Dermis blood vessel endothelial cell (primary cell): ENCODE measurements at regions not wholly inside any gene's neighbourhood (a gene's known extent, or its start where the extent isn't known, plus 50 kb on each side); places are given as distances from the start of the nearest gene placed in this dataset.
"Not testable (repeated sequence)": the region's sequence is repeated elsewhere in the genome, so short reads cannot be mapped to it uniquely, and the experiment has no call there.

ENCODE experiments used
- DNase-seq: peaks from one replicate; pipeline ENCODE4 v3.0.0; 2010

DNA sequence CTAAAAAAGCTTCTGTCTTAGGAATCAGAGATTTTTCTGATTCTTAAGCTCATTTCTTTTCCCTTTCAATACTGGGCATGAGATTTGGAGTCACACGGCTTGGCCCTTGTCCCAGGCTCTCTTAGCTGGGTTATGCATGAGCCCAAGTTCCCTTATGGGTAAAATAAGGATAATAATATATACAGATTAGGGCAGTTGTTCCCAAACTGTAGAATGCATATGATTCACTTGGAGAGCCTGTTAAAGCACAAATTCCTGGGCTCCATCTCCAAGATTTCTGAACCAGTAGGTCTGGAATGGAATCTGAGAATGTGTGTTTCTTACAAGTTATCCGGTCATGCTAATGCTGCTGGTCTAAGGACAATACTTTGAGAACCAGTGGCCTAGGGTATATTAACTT, 154.0 kb downstream of the REEP3 start:
- DNase-seq: no peak

DNA sequence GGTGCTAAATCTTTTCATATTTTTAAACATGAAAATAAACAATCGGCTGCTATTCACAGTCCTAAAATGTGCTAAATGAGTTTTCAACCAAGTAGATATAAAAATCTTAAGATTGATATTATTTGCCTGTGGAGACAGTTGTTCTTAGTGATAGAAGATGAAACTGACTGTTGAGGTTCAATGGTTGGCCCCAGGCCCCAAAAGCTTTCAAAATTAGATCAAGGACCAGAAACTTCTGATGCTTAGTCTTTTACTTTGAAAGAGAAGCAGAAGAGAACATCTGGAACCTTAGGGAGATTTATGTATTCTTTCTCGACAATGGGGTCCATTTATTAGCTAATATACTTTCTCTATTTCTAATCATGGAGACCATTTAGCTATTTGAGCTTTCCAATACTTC, 155.8 kb downstream of the REEP3 start:
- DNase-seq: no peak

DNA sequence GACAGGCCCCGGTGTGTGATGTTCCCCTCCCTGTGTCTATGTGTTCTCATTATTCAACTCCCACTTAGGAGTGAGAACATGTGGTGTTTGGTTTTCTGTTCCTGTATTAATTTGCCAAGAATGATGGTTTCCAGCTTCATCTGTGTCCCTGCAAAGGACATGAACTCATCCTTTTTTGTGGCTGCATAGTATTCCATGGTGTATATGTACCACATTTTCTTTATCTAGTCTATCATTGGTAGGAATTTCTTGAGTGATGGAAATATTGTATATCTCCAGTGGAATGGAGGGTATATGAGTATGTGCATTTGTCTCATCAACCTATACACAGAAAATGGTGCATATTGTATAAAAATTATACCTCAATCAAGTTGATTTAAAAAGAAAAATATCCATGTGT, 159.3 kb downstream of the REEP3 start:
- not testable (repeated sequence) for DNase-seq

DNA sequence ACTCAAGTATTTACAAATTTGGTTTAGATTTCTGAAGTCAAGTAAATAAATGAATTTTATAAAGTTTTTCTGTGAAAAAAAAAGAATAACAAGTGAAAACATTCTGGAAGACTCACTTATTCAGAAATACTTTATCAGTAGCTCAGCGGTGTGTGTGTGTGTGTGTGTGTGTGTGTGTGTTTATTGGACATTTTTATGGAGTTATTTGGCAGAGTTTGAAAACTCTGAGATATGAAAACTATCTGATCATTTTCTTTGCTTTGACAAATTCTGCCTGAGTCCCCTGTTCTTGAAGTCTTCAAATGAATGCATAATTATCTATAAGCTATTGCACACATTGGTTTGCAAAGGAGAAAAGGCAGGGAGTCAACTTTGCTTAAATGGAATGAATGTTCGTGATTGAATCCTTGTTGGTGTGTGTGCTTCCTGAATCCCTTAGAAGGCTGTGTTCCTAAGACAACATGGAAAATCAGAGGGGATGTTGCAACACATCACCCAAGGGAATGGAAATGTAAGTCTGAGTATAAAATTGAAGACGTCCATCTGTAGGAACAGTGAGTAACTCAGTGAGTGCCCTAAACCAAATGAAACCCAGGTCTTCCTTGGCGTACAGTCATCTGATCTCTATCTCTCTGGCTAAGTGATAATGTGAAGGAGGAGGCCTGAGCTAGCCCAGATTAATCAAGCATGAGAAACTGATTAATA, 160.9 kb downstream of the REEP3 start:
- DNase-seq: peak; percentile 63

DNA sequence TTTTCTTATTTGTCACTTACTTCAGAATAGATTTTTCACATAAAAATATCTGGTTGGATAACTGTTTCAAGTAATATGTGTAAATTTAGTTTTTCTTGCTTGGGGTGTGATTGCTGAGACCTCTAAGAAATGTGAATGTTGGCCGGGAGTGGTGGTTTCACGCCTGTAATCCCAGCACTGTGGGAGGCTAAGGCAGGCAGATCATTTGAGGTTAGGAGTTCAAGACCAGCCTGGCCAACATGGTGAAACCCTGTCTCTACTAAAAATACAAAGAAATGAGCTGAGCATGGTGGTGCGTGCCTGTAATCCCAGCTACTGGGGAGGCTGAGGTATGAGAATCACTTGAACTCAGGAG, 161.5 kb downstream of the REEP3 start:
- not testable (repeated sequence) for DNase-seq

DNA sequence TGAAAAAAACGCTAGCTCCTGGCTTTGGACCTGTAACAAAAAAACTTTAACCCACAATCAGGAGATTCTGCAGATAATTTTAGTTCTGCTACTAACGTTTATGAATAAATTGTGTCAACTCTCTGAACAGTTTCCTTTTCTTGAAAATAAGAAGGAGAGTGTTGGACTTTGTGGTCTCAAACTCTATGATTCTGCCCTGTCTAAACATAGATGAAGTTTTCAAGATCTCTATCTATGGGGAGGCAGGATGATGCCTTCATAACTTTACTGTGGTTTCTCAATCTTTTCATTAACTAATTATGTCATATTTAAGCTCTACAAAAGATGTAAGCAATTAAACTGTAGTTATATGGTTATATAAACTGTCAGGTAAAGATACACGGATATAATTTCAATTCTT, 162.0 kb downstream of the REEP3 start:
- no peak for DNase-seq

DNA sequence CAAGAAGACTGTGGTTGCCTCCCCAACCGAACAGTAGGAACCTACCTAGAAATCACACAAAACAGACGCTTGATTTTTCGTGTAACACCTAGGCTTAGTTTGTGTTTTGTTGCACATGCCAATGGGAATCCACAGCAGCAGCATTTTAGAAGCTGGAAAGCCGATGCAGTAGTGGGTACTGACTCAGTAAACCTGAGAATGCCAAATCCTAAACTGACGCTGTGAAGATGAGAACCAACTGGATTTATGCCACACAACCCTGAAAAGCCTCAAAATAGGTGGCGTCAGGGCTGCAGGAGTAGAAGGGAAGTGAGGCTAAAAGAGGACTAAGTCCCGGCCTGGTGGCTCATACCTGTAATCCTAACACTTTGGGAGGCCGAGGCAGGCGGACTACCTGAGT, 162.5 kb downstream of the REEP3 start:
- no peak for DNase-seq

DNA sequence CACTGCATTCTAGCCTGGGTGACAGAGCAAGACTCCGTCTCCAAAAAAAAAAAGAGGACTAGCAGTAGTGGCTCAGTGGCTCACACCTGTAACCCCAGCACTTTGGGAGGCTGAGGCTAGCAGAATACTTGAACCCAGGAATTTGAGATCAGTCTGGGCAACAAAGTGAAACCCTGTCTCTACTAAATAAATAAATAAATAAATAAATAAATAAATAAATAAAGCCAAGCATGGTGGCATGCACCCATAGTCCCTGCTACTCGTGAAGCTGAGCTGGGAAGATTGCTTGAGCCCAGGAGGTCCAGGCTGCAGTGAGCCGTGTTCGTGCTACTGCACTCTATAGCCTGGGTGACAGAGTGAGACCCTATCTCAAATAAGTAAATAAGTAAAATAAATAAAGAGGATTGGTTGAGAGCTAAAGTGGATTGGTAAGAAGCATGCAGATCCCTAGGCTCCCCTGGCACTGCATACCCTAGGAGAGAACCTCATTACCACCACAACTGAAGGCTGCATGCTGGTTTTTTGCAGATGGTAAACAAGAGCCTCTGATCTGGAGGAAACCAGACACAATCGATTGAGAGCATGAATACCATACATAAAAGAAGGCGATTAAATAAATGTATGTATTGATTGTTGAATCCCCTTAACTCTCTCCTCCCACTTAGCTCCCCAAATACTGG, 163.2 kb downstream of the REEP3 start:
- DNase-seq: no peak

DNA sequence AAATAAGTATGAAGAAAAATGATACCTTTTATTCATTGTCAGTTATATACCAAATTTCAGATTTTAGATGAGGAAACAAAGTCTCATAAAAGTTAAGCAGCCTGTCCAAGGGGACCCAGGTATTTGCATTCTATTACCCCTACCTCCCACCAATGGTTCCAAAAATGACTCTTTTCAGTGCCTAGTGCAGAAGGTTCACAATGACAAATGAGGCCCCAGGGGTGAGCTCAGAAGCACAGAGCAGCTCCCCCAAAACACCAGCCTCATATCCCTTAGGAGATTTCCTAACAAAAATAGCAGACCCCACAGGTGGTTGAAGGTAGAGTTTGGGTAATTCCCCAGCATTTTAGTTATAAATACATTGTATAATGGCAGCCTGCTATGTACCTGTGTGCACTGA, 168.6 kb downstream of the REEP3 start:
- DNase-seq: no peak

DNA sequence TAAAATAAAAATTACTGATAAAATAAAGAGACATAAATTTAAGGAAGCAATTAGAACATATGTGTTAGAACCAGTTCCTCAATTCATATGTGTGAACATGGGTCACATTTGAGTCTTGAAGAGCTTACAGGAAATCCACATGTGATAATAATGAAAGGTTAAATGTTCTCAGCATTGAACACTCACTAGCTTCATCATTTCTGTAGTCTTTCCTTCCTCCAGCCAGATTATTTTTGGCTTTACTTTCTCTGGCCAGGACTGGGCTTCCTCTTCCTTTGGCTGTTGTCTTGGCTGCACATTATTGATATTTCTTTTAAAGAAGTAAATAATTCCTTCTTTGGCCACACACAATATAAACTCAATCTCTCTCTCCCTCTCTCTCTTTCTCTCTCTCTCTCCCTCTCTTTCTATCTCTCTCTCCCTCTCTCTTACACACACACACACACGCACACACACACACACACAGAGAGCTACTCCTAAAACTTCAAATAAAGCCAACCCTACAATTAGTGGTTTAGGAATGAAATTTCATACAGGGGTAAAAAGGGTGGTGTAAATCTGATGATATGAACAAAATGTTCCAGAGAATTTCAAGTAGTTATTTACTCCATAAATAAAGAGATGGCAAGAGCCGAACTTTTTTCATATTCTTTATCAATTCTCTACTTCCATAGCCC, 171.2 kb downstream of the REEP3 start:
- peak; percentile 64 for DNase-seq

DNA sequence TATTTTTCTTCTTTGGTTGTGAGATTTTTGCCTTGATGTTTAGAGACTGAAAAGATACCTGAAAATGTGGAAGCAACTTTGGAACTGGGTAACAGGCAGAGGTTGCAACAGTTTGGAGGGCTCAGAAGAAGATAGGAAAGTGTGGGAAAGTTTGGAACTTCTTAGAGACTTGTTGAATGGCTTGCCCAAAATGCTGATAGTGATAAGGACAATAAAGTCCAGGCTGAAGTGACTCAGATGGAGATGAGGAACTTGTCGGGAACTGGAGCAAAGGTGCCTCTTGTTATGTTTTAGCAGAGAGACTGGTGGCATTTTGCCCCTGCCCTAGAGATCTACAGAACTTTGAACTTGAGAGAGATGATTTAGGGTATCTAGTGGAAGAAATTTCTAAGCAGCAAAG, 171.8 kb downstream of the REEP3 start:
- peak; percentile 18 for DNase-seq

DNA sequence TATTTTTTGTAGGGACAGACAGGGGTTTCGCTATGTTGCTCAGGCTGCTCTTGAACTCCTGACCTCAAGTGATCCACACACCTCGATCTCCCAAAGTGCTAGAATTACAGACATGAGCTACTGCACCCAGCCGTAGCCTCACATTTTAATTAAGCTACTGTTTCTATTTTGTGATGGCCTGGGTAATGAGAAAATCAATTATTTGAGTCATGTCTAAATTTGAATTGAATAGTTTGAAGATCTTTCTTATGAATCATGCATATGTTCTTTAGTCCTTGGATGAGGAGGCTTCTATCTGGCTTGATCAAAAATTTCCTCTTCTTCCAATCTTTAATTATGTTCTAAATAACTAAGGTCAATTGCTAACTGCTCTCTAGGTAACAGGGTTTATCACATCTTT, 175.0 kb downstream of the REEP3 start:
- no peak for DNase-seq

DNA sequence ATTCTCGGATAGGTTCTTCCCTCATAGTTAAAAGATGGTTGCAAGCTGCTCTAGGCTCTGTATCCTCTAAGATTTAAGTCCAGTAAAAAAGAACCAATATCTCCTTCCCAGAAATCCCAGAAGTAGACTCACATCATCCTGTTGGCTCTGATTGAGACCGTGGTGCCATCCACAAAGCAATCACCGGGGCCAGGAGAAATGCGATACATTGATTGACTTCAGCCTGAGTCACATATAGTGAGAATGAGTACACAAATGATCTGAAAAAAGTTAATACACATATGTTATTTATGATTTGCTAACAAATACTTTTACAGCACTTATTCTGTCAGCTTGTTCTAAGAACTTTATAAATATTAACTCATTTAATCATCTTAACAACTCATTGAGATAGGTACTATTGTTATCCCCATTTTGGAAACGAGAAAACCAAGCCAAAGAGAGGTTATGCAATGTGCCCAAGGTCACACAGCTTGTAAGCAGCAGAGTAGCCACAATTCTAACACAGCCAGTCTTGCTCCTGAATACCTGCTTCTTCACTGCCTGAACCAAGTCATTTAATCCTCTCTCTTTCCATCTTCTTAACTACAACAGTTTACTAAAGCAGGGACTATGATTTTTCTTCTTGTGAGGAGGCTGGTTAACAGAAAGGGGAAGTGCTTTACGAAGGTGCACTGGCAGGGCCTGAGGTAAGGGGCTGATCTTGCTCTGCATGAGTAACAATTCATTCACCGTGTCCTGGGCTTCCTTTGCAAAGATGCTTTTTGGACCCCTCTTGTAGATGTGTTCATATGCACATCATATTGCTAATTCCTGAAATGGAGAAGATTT, 177.0 kb downstream of the REEP3 start:
- DNase-seq: no peak

DNA sequence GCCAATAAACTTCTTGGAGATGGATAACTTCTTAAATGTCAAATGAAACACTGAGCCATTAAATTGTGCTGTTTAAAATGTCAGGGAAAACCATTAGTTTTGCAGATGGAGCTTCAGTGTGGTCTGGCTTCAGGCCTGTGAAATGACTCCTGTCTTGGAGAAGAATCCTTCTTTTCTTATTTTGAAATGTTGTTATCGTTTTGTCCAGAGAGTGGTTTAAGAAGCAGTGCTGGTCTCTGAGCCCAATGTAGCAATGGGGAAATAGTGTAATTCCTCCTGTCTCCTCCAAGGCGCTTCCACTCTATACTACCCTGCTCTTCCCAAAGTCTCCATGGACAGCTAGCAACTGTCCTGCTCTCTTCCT, 177.6 kb downstream of the REEP3 start:
- no peak for DNase-seq

DNA sequence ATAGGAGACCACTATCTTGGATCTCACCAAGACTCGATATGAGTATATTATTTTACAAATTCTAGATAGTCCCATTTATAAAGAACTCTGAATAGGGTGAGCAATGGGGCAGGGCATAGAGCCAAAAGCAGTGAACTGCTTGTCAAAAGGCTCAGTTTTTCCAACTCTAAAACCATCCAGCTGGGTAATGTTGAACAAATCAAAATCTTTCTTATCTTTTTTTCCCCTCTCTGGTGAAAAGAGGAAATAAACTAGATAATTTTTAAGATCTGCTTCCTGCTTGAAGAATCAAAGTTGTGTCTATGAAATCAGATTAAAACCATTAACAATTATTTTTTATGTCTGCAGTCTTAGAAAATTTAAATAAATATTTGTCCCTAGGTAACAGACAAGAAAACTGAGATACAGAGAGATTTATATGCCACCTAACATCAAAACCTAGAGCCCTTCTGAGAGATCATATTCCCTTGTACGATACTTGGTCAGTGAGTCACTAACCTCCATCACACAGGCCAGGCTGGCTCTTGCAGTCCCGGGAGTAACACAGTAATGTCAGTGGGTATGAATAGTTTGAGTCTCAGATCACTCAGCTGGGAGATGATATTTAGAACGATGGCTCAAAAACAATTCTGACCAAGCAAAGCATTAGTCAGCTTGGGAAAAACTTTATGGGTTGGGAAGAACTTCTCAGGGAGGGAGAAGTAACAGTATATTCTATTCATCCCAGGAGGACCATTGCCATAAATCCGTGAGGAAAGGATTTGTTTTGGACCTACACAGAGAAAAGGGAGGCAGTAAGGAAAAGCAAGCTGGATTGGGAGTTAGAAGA, 178.8 kb downstream of the REEP3 start:
- DNase-seq: peak; percentile 89

DNA sequence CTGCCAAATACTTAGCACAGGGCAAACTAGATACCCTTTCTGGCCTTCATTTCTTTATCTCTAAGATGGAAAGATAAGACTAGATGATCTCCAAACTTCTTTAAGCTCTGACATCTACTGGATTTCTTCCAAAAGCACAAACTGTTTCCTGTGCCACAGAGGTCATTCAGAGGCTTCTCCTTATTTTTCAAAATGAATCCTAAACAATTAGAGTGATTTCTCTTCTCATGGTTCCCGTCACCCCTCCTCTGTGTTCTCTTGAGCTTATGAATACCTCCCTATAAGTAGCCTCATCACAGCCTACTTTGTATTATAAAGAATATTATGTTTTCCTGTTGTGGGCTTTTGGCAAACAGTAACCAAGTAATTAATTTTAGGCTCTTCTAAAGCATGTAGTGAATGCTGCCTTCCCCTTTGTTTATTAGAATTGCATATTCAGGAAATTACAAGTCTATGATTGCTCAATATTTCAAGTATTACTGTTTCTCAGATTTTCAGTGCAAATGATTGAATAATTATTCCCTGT, 179.5 kb downstream of the REEP3 start:
- peak; percentile 56 for DNase-seq

DNA sequence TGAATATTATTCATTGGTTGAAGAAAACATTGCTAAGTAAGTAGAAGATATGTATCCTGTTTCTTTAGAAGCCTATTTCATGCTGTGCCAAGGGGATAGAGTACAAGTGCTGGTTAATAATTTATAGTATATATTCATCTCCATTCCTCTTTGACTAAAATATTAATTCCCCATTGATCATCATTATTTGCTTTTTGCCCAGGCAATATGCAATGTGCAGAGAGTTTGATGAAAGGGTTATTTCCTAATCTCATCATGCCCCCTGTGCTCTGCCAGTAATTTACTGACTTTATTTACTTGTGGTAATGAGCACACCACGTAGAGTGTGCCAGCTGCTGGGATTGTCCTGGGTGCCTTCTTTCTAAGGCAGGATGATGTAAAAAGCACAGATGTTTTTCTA, 180.9 kb downstream of the REEP3 start:
- DNase-seq: no peak

DNA sequence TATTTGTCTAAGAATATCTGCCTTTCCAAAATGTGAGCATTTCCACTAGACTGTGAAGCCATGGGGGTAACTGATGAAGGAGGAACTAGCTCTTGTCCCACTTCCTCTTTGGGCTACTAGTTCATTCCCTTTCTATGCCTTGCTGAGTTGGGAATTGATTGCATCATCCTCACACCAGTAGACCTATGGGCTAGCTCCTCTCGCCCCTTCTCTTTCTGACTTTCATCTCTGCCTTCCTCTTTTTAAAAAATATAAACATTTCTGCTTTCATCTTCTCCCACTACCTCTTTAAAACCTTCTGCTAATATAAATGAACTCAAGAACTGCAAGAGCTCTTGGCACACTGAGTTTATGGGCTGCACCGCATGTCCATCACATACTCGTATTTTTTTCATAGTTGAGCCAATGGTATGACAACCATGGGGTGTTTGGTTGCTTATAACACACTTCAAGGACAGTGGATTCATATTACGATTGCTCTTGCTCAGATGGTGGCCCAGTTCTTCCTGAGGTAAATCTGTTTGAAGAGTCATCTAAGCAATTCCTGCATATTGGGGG, 182.0 kb downstream of the REEP3 start:
- DNase-seq: no peak

DNA sequence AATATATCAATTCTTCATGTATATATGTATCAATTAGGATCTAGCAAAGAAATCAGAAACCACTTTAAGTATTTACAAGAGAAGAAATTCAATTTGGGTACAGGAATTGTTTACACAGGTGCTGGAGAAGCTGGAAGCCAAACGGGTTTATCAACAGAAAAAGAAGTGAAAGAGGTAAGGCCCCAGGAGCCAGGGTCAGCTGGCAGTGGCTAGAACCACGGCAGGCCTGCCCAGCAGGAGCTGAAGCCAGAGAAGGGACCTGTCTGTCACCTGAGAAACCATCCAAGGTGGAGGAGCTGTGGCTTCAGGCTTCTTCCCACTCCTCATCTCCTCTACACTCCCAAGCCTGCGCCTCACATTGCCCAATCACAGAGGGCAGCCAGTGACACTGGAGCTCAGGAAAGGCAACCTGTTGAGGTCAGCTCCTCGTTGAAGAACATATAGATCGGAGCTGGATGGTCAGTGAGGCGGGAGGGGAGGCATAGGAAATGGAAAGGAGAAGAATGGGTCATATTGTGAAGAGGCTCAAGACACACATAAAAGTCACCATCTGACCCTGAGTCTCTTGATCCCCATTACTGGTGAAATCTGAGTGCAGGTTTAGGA, 182.6 kb downstream of the REEP3 start:
- DNase-seq: no peak

DNA sequence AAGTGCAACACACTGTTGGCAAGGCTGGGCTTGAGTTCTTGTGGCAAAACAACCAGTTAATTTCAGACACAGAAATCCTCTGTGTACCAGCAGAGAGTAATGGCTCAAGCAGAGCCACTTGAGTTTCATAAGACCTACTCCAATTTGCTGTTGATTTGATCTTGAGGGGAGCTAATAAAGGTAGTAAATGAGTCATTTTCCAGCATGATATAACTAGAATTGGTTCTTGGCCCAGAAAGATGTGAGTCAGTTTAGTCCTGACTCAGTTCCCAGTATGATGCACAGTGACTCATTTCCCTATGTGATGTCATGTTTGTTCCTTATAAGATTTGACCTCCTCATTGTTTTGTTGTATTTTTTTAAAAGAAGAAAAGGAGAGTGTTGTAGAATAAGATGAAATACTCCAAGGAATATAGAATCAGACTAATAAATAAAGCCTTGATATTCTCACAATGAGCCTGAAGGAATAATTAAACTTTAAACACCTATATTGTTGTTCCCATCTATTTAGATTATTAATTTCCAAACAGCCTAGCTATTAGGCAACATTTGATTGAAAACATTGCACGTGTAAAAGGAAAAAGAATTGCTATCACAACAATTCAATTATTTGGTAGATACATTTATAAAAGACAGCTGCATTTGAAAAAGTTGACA, 186.2 kb downstream of the REEP3 start:
- DNase-seq: peak; percentile 98

DNA sequence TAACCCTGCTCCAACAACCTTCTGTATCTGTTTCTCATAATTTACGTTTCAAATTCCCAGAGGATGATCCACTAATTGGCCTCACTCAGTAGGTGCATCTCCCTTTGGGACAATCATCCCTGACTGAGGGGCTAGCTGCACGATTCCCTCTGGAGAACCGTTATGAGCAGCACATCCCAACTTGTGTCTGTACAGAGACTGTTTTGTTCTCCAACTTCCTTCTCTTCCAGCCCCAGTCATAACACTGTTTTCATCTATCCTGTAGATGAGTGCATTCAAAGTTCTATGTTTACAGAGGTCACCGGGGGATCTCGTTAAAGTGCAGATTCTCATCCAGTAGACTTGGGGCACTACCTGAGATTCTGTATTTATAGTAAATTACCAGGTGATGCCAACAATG, 187.2 kb downstream of the REEP3 start:
- no peak for DNase-seq
